ENCODE measurements at regions not wholly inside any gene's neighbourhood (a gene's known extent, or its start where the extent isn't known, plus 50 kb on each side); places are given as distances from the start of the nearest gene placed in this dataset.

DNA sequence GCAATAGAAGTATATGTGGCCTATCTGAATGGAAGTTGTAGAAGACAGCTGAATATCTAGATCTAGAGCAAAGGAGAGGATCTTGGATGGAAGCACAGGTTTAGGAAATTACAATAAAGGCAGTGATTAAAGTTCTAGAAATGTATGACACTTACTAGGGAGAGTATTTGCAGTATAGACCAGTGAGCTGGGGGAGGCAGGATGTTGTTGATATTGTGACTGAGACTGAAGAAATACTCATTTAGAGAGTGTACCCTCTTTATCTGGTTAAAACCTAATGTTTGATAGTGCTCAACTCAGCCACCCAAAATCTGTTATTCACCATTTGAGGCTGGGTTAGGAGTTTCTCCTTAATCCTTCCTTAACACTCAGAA is 439.5 kb downstream of the GRXCR1 start:
- ATAC-seq (no peak), FAIRE-seq (no peak), DNase-seq (ENCODE audit: low spot score) (no peak)
- Histone ChIP-seq H3K4me2 (ENCODE audit: low read depth, low read length) (no peak overlapping the region), H3K79me2 (ENCODE audit: insufficient read depth, low read length) (no peaks in the 10 kb centered on the region), H3K9me3 (ENCODE audit: low read length) (peaks cover 27% of the 10 kb centered on the region; the same call in 1 of the 2 replicates), H3K27ac (ENCODE audit: extremely low read length, insufficient read depth, low read length) (no peak overlapping the region), H2AFZ (ENCODE audit: low read length) (no peak overlapping the region), H4K20me1 (ENCODE audit: insufficient read depth, low read length) (no peaks in the 10 kb centered on the region), H3K4me3 (replicated peaks in 1 of 3; ENCODE audit: insufficient read depth in 1 of 3, low read depth in 2 of 3, low read length in 3 of 3) (no peak overlapping the region), H3K27me3 (ENCODE audit: control insufficient read depth in 1 of 2, insufficient read depth in 2 of 2, low read length in 2 of 2) (no peaks in the 10 kb centered on the region), H3K9ac (ENCODE audit: insufficient read depth, low read depth, low read length) (no peak overlapping the region), H3K36me3 (replicated peaks in 1 of 2; ENCODE audit: control insufficient read depth in 1 of 2, insufficient read depth in 2 of 2, low read length in 2 of 2) (no peaks in the 10 kb centered on the region), H3K4me1 (ENCODE audit: insufficient read depth, low read length) (no peaks in the 10 kb centered on the region)
- intact Hi-C loops (cut with micrococcal nuclease; ENCODE audit: unreplicated experiment) = no loop called here
- ChIA-PET CTCF (ENCODE audit: low intra/inter-chr PET ratio, low total read pairs) (no interaction called here), POLR2A (no interaction called here)
- no TSS peak for BruUV-seq (replicated peaks)
- in situ Hi-C loops (cut with HindIII; ENCODE audit: extremely low pct_ligation_motif_present, low pct_unique_long_range_greater_than_20kb) = no loop called here
- TF ChIP-seq, protein P1, sequence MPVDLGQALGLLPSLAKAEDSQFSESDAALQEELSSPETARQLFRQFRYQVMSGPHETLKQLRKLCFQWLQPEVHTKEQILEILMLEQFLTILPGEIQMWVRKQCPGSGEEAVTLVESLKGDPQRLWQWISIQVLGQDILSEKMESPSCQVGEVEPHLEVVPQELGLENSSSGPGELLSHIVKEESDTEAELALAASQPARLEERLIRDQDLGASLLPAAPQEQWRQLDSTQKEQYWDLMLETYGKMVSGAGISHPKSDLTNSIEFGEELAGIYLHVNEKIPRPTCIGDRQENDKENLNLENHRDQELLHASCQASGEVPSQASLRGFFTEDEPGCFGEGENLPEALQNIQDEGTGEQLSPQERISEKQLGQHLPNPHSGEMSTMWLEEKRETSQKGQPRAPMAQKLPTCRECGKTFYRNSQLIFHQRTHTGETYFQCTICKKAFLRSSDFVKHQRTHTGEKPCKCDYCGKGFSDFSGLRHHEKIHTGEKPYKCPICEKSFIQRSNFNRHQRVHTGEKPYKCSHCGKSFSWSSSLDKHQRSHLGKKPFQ (CRISPR knock-in tag; IDR thresholded peaks at IDR 0.05; ENCODE audit: insufficient replicate concordance) = no peak
- no peak for TF ChIP-seq ZNF550 (CRISPR knock-in tag; IDR thresholded peaks at IDR 0.05; ENCODE audit: borderline replicate concordance)
- TF ChIP-seq CENPX (CRISPR knock-in tag; IDR thresholded peaks at IDR 0.05) = no peak
- TF ChIP-seq SP2 (CRISPR knock-in tag; IDR thresholded peaks at IDR 0.05) = no peak
- TF ChIP-seq ZSCAN30 (CRISPR knock-in tag; IDR thresholded peaks at IDR 0.05) = no peak
- TF ChIP-seq ZNF713 (CRISPR knock-in tag; IDR thresholded peaks at IDR 0.05) = no peak
- TF ChIP-seq TOE1 (CRISPR knock-in tag; IDR thresholded peaks at IDR 0.05) = no peak
- TF ChIP-seq RXRB (CRISPR knock-in tag; IDR thresholded peaks at IDR 0.05; ENCODE audit: borderline replicate concordance) = no peak
- TF ChIP-seq ELK4 (CRISPR knock-in tag; IDR thresholded peaks at IDR 0.05; ENCODE audit: borderline replicate concordance) = no peak

All from HepG2 (cell line).